ENCODE measurements at regions not wholly inside any gene's neighbourhood (a gene's known extent, or its start where the extent isn't known, plus 50 kb on each side); places are given as distances from the start of the nearest gene placed in this dataset.

GRCh38 chr6:76634695-76635094, 562.2 kb upstream of the IMPG1 start:
- TF ChIP-seq POLR2AphosphoS5 (IDR thresholded peaks at IDR 0.05; ENCODE audit: low read depth, low read length): no peak
- no peak for TF ChIP-seq POLR2A (IDR thresholded peaks at IDR 0.05; ENCODE audit: low read depth, low read length)

All from GM12891 (cell line).